H1 (cell line): ENCODE measurements at regions not wholly inside any gene's neighbourhood (a gene's known extent, or its start where the extent isn't known, plus 50 kb on each side); places are given as distances from the start of the nearest gene placed in this dataset.

Source experiments
- BCL11A ChIP-seq, 2 experiments: IDR thresholded peaks; one replicate each; pipeline ENCODE4 v1.6.1; 2011; ENCODE audit warnings: low read depth in 2 of 2, low read length in 2 of 2, mild to moderate bottlenecking in 2 of 2
- SP2 ChIP-seq: IDR thresholded peaks from 2 replicates; pipeline ENCODE4 v1.6.1; 2012; ENCODE audit warnings: mild to moderate bottlenecking, low read length, inconsistent platforms

GRCh38 chr13:73258406-73258805 is 199.6 kb downstream of the KLF5 start (continued):
- TF ChIP-seq BCL11A (IDR thresholded peaks at IDR 0.05; ENCODE audit: low read depth in 2 of 2, low read length in 2 of 2) (no peak), SP2 (no peak)
